ENCODE measurements at regions not wholly inside any gene's neighbourhood (a gene's known extent, or its start where the extent isn't known, plus 50 kb on each side); places are given as distances from the start of the nearest gene placed in this dataset.

- TF ChIP-seq, protein P1, sequence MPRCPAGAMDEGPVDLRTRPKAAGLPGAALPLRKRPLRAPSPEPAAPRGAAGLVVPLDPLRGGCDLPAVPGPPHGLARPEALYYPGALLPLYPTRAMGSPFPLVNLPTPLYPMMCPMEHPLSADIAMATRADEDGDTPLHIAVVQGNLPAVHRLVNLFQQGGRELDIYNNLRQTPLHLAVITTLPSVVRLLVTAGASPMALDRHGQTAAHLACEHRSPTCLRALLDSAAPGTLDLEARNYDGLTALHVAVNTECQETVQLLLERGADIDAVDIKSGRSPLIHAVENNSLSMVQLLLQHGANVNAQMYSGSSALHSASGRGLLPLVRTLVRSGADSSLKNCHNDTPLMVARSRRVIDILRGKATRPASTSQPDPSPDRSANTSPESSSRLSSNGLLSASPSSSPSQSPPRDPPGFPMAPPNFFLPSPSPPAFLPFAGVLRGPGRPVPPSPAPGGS (CRISPR knock-in tag; IDR thresholded peaks at IDR 0.05), result peak; percentile 54; the same call in 1 of the 2 replicates
- TF ChIP-seq FOSL1 (CRISPR knock-in tag; IDR thresholded peaks at IDR 0.05; ENCODE audit: borderline replicate concordance) (peak; percentile 24; the same call in 1 of the 2 replicates), ZNF460 (CRISPR knock-in tag; IDR thresholded peaks at IDR 0.05; ENCODE audit: borderline replicate concordance) (no peak), THAP11 (CRISPR knock-in tag; IDR thresholded peaks at IDR 0.05) (peak; percentile 63; the same call in 1 of the 2 replicates), NPAS2 (CRISPR knock-in tag; IDR thresholded peaks at IDR 0.05; ENCODE audit: borderline replicate concordance) (no peak), ZNF3 (CRISPR knock-in tag; IDR thresholded peaks at IDR 0.05) (peak; percentile 88), SOX13 (IDR thresholded peaks at IDR 0.05) (peak; percentile 97), SOX13 (CRISPR knock-in tag; conservative IDR thresholded peaks at IDR 0.05 in 1 of 2, IDR thresholded peaks at IDR 0.05 in 1 of 2) (peak in 1 of 2 experiments; percentile 100; a peak in 2 of 4 replicates), RXRB (CRISPR knock-in tag; IDR thresholded peaks at IDR 0.05; ENCODE audit: borderline replicate concordance) (peak; percentile 91; the same call in 1 of the 2 replicates), ZNF720 (CRISPR knock-in tag; IDR thresholded peaks at IDR 0.05) (no peak), KIAA2018 (CRISPR knock-in tag; IDR thresholded peaks at IDR 0.05; ENCODE audit: borderline replicate concordance) (no peak), FOSL2 (CRISPR knock-in tag; IDR thresholded peaks at IDR 0.05) (peak; percentile 94), PHF8 (CRISPR knock-in tag; IDR thresholded peaks at IDR 0.05) (no peak)
- TF ChIP-seq, protein P2, sequence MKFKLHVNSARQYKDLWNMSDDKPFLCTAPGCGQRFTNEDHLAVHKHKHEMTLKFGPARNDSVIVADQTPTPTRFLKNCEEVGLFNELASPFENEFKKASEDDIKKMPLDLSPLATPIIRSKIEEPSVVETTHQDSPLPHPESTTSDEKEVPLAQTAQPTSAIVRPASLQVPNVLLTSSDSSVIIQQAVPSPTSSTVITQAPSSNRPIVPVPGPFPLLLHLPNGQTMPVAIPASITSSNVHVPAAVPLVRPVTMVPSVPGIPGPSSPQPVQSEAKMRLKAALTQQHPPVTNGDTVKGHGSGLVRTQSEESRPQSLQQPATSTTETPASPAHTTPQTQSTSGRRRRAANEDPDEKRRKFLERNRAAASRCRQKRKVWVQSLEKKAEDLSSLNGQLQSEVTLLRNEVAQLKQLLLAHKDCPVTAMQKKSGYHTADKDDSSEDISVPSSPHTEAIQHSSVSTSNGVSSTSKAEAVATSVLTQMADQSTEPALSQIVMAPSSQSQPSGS (CRISPR knock-in tag; IDR thresholded peaks at IDR 0.05), result peak; percentile 70
- TF ChIP-seq, protein P3, sequence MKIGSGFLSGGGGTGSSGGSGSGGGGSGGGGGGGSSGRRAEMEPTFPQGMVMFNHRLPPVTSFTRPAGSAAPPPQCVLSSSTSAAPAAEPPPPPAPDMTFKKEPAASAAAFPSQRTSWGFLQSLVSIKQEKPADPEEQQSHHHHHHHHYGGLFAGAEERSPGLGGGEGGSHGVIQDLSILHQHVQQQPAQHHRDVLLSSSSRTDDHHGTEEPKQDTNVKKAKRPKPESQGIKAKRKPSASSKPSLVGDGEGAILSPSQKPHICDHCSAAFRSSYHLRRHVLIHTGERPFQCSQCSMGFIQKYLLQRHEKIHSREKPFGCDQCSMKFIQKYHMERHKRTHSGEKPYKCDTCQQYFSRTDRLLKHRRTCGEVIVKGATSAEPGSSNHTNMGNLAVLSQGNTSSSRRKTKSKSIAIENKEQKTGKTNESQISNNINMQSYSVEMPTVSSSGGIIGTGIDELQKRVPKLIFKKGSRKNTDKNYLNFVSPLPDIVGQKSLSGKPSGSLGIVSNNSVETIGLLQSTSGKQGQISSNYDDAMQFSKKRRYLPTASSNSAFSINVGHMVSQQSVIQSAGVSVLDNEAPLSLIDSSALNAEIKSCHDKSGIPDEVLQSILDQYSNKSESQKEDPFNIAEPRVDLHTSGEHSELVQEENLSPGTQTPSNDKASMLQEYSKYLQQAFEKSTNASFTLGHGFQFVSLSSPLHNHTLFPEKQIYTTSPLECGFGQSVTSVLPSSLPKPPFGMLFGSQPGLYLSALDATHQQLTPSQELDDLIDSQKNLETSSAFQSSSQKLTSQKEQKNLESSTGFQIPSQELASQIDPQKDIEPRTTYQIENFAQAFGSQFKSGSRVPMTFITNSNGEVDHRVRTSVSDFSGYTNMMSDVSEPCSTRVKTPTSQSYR (CRISPR knock-in tag; IDR thresholded peaks at IDR 0.05; ENCODE audit: borderline replicate concordance), result peak; percentile 62; the same call in 1 of the 2 replicates
These were observed 103.5 kb upstream of the ZBTB40 start (continued) for GRCh38 chr1:22347854-22348760.

All from HepG2 (cell line).